Hematopoietic multipotent progenitor cell treated with erythropoietin and hydrocortisone succinate and interleukin-3 and kit ligand, for 15 days (in vitro differentiated cells): ENCODE measurements at regions not wholly inside any gene's neighbourhood (a gene's known extent, or its start where the extent isn't known, plus 50 kb on each side); places are given as distances from the start of the nearest gene placed in this dataset.
"Not testable (repeated sequence)": the region's sequence is repeated elsewhere in the genome, so short reads cannot be mapped to it uniquely, and the experiment has no call there.

Experiments used
- DNase-seq: peaks from one replicate; pipeline ENCODE4 v3.0.0-alpha.2; 2015; ENCODE audit warnings: low spot score

- DNase-seq = no peak
Measured at GRCh38 chr3:104396974-104397669, 969.6 kb upstream of the ALCAM start.

DNA sequence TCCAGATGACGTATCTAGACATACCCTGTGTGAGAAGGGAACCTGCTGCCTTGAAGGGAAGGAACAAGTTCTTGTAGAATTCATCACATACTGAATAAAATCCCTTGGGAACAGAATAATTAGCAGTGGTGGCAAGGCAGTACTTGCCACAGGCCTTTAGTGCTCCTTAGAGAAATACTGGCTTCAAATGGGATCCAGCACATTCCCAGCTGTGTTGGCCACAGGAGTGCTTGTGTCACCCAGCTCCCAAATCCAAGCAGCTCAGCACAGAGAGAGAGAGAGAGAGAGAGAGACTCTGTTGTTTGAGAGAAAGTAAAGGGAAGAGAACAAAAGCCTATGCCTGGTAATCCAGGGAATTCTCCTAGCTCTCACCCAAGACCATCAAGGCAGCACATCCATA, 969.0 kb upstream of the ALCAM start:
- DNase-seq = no peak

GRCh38 chr3:104402902-104403301, 963.8 kb upstream of the ALCAM start:
- DNase-seq = no peak

DNA sequence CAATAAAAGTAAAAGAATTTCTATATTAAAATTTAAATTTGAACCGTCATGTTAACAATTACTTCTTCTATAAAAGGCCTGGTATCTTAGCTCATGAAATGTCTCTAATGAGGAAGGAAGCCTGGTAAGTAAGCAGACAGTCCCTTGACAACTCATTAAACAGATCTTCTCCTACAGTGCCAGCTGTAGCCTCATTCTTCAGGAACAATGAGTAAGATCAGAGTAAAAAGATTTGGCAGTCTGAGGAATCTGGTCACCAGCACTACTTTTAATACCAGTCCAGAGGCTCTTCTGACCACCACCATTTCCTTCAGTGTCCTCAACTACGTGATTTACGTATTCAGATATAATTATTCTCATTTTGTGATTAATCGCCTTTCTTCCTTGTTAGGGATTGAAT, 955.0 kb upstream of the ALCAM start:
- no peak for DNase-seq

GRCh38 chr3:104412608-104413580, 953.8 kb upstream of the ALCAM start:
- no peak for DNase-seq

GRCh38 chr3:104428337-104428925, 938.3 kb upstream of the ALCAM start:
- no peak for DNase-seq

DNA sequence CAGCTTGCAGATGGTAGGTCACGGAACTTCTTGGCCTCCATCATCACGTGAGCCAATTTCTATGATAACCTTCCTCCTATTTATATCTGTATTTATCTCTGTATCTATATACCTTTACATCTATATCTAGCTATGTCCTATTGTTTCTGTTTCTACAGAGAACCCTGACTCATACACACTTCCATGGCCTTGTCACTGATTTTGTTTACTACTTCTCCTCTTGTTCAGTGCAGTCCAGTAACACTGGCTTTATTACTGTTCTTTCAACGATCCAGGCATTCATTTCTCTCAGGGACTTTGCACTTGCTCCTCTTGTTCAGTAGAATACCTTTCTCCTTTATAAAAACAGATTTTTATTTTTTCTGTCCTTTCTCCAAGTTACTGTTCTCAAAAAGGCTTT, 937.0 kb upstream of the ALCAM start:
- no peak for DNase-seq

DNA sequence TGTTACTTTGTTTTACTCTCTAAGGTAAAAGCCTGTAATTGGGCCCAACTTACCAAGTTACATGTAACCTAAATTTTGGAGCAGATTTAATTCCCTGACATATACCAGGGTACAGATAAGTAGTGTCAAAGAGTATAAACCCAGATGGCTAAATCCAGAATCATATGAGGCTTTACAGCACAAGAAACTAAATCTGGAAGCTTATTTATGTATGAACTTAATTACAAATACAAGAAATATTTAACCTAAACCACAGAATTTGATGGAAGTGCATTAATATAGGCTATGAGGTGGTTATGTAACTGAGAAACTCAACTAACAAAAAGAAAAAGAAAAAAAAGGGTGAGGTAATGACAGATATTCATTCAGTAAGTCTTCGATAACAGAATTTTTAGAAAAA, 930.2 kb upstream of the ALCAM start:
- no peak for DNase-seq

GRCh38 chr3:104437131-104437750, 929.5 kb upstream of the ALCAM start:
- DNase-seq = no peak

GRCh38 chr3:104437891-104438290, 928.8 kb upstream of the ALCAM start:
- DNase-seq = no peak

DNA sequence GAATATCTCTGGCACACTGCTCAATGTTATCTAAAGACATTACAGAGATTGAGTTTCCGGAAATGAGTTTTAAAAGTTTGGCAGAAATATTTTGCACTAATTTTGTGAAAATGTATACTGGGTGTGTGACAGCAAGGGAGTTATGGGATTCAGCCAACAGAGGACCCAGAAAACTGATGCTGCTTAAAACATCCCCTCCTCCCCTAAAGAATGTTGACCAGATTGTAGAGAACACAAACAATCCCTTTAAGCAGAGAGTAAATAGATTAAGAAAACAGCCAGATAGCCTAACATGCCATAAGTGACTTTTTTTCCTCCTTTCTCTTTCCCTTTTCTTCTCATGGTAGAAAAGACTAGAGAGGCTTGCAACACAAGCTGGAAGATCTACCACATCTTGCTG, 928.0 kb upstream of the ALCAM start:
- DNase-seq = no peak

DNA sequence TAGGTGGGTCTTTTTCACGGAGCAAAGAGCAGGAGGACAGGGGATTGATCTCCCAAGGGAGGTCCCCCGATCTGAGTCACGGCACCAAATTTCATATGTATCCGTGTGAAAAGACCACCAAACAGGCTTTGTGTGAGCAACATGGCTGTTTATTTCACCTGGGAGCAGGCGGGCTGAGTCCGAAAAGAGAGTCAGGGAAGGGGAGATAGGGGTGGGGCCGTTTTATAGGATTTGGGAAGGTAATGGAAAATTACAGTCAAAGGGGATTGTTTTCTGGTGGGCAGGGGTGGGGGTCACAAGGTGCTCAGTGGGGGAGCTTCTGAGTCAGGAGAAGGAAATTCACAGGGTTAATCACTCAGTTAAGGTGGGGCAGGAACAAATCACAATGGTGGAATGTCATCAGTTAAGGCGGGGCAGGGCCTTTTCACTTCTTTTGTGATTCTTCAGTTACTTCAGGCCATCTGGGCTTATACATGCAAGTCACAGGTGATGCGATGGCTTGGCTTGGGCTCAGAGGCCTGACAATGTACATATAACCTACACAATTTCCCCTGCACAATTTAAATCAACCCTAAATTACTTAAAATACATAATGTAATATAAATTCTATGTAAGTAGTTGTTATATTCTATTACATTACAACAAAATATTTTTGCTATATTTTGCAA, 921.3 kb upstream of the ALCAM start:
- not testable (repeated sequence) for DNase-seq

- DNase-seq = no peak
Measured at GRCh38 chr3:104447681-104448080, 919.0 kb upstream of the ALCAM start.

DNA sequence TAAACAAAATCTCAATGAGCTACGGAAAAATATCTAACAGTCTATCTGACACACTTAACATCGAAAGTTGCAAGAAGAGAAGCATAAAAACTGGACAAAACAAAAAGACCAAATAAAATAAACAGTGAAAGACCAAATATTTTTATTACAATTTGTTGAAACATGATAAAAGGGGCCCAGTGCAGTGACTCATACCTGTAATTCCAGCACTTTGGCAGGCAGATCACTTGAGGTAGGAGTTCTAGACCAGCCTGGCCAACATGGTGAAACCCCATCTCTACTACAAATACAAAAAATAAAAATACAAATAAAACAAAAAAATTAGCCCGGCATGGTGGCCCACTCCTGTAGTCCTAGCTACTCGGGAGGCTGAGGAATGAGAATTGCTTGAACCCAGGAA, 914.0 kb upstream of the ALCAM start:
- DNase-seq = no peak

DNA sequence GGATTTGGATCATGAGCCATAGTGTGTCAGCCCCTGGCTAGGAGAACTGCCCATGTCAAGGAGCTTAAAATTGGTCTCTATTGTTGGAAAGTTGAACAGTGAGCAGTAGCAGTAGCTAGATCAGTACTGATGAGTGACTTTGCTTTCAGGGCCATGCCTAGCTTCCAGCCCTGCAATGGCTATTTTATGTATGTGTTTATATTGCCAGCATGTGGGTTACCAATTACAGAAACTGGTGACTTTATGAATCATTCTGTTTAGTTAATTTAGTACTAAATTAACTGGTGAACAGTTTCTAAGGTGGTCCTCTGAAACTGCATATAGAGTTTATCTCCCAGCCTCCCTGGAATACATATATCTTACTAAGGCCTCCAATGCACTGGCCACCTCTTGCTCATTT, 908.1 kb upstream of the ALCAM start:
- DNase-seq = no peak

- DNase-seq = no peak
Measured at GRCh38 chr3:104460477-104461406, 906.0 kb upstream of the ALCAM start.

DNA sequence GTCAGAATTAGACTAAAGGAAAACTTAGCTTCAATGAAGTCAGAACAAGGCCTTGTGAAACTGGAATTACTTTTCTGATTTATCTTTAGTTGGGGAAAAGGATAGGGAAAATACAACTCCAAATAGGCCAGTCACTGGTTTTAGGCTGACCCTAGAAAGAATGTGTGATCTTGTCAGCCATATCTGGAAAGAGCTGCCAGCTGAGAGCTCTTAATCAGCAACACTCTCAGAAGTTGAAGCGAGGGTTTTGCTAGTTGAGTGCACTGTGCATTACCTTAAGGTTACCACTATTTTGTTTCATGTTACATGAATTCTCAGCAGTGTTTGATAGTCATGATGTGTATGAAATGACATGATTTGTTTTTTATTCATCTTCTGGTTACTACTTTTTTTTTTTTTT, 905.3 kb upstream of the ALCAM start:
- no peak for DNase-seq

DNA sequence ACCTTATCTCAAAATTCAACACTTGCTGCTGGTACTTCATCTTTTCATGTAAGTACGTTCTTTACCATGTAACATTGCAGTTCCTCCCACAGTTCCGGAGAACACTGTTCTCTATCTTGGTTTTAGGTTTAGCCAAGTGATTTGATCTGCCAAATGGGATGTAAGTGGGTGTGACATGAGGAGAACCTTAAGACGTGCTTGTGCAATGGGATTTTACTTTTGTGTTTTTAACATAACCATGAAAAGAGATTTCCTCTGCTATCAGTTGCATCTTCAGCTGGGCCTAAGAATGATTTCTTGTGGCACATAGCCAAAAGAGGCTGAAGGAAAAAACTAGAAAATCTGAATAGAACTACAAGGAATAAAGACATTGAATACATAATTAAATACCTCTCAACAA, 894.5 kb upstream of the ALCAM start:
- no peak for DNase-seq

DNA sequence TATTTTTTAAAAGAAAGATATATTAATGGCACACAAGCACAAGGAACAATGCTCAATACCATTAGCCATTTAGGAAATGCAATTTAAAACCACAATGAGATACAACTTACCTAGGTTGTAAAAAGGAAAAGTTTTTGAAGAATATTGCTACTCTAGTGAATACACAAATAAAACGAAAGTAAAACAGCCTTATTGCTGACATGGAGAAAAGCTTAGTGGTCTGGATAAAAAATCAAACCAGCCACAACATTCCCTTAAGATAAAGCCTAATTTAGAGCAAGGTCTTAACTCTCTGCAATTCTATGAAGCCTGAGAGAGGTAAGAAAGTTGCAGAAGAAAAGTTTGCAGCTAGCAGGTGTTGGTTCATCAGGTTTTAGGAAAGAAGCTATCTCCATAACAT, 892.7 kb upstream of the ALCAM start:
- no peak for DNase-seq

GRCh38 chr3:104503022-104503421, 863.7 kb upstream of the ALCAM start:
- DNase-seq = no peak
